CD4-positive, CD25-positive, alpha-beta regulatory T cell (primary cell): ENCODE measurements at regions not wholly inside any gene's neighbourhood (a gene's known extent, or its start where the extent isn't known, plus 50 kb on each side); places are given as distances from the start of the nearest gene placed in this dataset.

Experiments
- ATAC-seq, 2 donors: fragments of 150-1000 bp; cut with Tn5 transposase; one replicate each; pipeline ENCODE4 v1.10.0; 2021; ENCODE audit warnings: low read depth in 2 of 2, moderate number of reproducible peaks in 2 of 2, moderate library complexity in 1 of 2
- DNase-seq, 3 donors: peaks; one replicate each; pipeline versions ENCODE4 v3.0.0 to v3.0.0-alpha.2; 2012 to 2022; ENCODE audit warnings: mixed read lengths in 1 of 3
- H3K27ac ChIP-seq: one replicate; pipeline ENCODE4 v1.7.0; 2013; ENCODE audit warnings: mild to moderate bottlenecking, low read length; ENCODE audit not compliant: insufficient read depth, poor library complexity, severe bottlenecking
- H3K27me3 ChIP-seq: one replicate; pipeline ENCODE4 v1.7.0; 2013; ENCODE audit warnings: low read length; ENCODE audit not compliant: control insufficient read depth, insufficient read depth
- H3K36me3 ChIP-seq: one replicate; pipeline ENCODE4 v1.7.0; 2013; ENCODE audit warnings: mild to moderate bottlenecking, low read length, moderate library complexity; ENCODE audit not compliant: control insufficient read depth, insufficient read depth
- H3K4me1 ChIP-seq: 2 replicates; pipeline ENCODE4 v1.7.0; 2013; ENCODE audit warnings: mild to moderate bottlenecking, low read length; ENCODE audit not compliant: insufficient read depth, control insufficient read depth, poor library complexity, severe bottlenecking
- H3K4me3 ChIP-seq: one replicate; pipeline ENCODE4 v1.7.0; 2013; ENCODE audit warnings: low read depth, mild to moderate bottlenecking, low read length, moderate library complexity
- H3K9me3 ChIP-seq, 2 experiments: 1 replicate in 1 of 2; 2 replicates in 1 of 2; pipeline ENCODE4 v1.7.0; 2013; ENCODE audit warnings: low read length in 2 of 2, mild to moderate bottlenecking in 1 of 2, moderate library complexity in 1 of 2; ENCODE audit not compliant: control insufficient read depth in 2 of 2
- H3K27ac Mint-ChIP-seq, 3 donors: one replicate each; pipeline ENCODE4 v1.8.0; 2020 to 2022; ENCODE audit warnings: mild to moderate bottlenecking in 3 of 3, mixed read lengths in 3 of 3, moderate library complexity in 2 of 3
- H3K27me3 Mint-ChIP-seq: one replicate; pipeline ENCODE4 v1.8.0; 2022; ENCODE audit warnings: mild to moderate bottlenecking, mixed read lengths
- H3K36me3 Mint-ChIP-seq: one replicate; pipeline ENCODE4 v1.8.0; 2020; ENCODE audit warnings: mixed read lengths
- H3K4me1 Mint-ChIP-seq, 4 donors: one replicate each; pipeline ENCODE4 v1.8.0; 2020 to 2022; ENCODE audit warnings: mixed read lengths in 4 of 4, mild to moderate bottlenecking in 1 of 4
- H3K4me3 Mint-ChIP-seq, 4 donors: one replicate each; pipeline ENCODE4 v1.8.0; 2020 to 2022; ENCODE audit warnings: mild to moderate bottlenecking in 4 of 4, mixed read lengths in 4 of 4, moderate library complexity in 3 of 4
- H3K9me3 Mint-ChIP-seq, 7 donors: one replicate each; pipeline ENCODE4 v1.8.0; 2020 to 2022; ENCODE audit warnings: mixed read lengths in 7 of 7, mild to moderate bottlenecking in 3 of 7, moderate library complexity in 2 of 7

DNA sequence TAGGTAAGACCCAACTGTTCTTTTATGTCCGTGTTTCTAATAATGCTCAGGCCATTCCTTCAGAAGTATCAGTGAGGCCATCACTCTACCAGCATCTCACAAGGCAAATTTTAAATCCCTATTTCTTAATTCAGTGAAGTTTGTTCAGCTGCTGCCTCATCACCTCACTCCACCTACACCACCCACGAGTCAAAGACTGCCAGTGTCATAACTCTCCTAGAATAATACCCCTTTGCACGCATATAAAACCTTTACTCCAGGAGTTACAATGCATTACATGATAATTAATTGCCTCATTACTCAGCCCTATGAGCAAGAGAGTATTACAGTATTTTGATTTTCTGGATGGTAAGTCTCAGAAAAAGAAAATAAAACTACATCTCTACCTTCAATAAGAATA is 793.6 kb downstream of the TFAP2A start:
- no peak overlapping the region for H3K4me3 Mint-ChIP-seq
- DNase-seq (no peak), ATAC-seq (no peak)
- H3K36me3 Mint-ChIP-seq: no peaks in the 10 kb centered on the region
- H3K27ac Mint-ChIP-seq: no peak overlapping the region
- Histone ChIP-seq H3K4me1 (no peaks in the 10 kb centered on the region), H3K27ac (no peak overlapping the region), H3K4me3 (no peak overlapping the region), H3K36me3 (no peaks in the 10 kb centered on the region), H3K27me3 (no peaks in the 10 kb centered on the region), H3K9me3 (peaks cover 0 to 10% of the 10 kb centered on the region in 2 experiments)
- no peaks in the 10 kb centered on the region for H3K27me3 Mint-ChIP-seq
- H3K4me1 Mint-ChIP-seq: peaks cover 0 to 11% (median 3%) of the 10 kb centered on the region in 4 donors
- H3K9me3 Mint-ChIP-seq: peaks cover 0 to 13% (median 6%) of the 10 kb centered on the region in 7 donors

DNA sequence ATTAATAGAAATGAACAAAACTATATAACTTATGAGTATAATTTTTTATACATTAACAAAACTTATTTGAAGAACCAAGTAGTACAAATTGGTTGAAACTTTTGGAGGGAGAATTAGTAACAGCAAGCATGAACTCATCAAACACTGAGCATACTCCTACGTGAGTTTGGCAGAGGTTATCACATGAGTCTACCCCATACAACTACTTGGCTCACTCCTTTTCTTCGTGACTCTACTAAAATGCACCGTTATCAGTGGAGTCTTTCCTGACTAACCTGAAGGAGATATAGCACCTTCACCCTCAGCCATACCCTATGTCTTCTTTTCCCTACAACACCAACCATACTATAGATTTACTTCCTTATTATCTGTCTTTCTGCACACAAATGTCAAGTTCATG is 794.2 kb downstream of the TFAP2A start:
- H3K27ac ChIP-seq: no peak overlapping the region
- H3K9me3 ChIP-seq: peaks cover 0 to 9% of the 10 kb centered on the region in 2 experiments
- H3K27me3 ChIP-seq: no peaks in the 10 kb centered on the region
- Mint-ChIP-seq H3K9me3 (peaks cover 1 to 16% (median 6%) of the 10 kb centered on the region in 7 donors), H3K4me3 (no peak overlapping the region), H3K27me3 (no peaks in the 10 kb centered on the region), H3K36me3 (no peaks in the 10 kb centered on the region), H3K4me1 (peaks cover 0 to 11% (median 3%) of the 10 kb centered on the region in 4 donors), H3K27ac (no peak overlapping the region)
- no peaks in the 10 kb centered on the region for H3K36me3 ChIP-seq
- ATAC-seq (no peak), DNase-seq (no peak)
- no peak overlapping the region for H3K4me3 ChIP-seq
- no peaks in the 10 kb centered on the region for H3K4me1 ChIP-seq

DNA sequence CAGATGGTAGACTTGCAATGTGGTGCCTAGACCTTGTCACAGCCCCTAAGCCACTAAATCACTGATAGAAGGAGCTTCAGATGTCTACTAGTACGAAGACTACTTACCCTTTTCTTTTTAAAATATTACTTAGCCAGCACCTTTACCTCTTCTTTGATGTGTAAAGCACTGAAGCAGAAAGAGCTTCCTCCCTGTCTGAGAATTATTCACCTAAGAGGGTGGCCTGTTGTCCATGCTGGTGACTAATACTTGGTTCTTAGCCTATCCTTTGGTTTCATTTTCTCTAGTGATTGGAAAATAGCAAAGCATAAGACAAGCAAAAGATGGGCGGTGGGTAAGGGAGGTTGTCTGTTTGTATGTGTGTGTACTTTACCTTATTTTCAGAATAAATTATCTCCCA is 794.6 kb downstream of the TFAP2A start:
- Mint-ChIP-seq H3K4me1 (peaks cover 0 to 11% (median 3%) of the 10 kb centered on the region in 4 donors), H3K9me3 (peaks cover 1 to 17% (median 6%) of the 10 kb centered on the region in 7 donors), H3K36me3 (no peaks in the 10 kb centered on the region), H3K27ac (no peak overlapping the region), H3K4me3 (no peak overlapping the region), H3K27me3 (no peaks in the 10 kb centered on the region)
- Histone ChIP-seq H3K27me3 (no peaks in the 10 kb centered on the region), H3K36me3 (no peaks in the 10 kb centered on the region), H3K27ac (no peak overlapping the region), H3K4me1 (no peaks in the 10 kb centered on the region), H3K4me3 (no peak overlapping the region), H3K9me3 (peaks cover 0 to 7% of the 10 kb centered on the region in 2 experiments)
- ATAC-seq (no peak), DNase-seq (no peak)

DNA sequence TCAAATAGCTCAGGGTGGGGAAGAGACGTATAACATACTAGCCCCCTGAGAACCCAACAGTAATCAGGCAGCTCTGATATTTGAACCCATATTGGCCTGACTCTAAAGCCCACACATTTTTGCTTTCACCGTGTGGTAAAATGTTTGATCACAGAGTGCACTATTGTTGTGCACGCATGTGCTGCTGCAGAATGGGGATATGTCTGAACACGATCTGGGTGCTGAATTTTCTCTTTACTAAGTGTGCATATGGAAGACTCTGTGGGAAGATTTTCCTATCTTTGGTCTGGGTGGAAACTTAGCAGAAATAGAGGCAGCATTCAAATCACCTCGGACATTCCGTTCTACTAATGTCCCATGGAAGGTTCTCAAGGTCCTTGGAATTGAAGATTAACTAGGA is 800.1 kb downstream of the TFAP2A start:
- Mint-ChIP-seq H3K9me3 (peaks cover 0 to 5% (median 1%) of the 10 kb centered on the region in 7 donors), H3K27me3 (no peaks in the 10 kb centered on the region)

DNA sequence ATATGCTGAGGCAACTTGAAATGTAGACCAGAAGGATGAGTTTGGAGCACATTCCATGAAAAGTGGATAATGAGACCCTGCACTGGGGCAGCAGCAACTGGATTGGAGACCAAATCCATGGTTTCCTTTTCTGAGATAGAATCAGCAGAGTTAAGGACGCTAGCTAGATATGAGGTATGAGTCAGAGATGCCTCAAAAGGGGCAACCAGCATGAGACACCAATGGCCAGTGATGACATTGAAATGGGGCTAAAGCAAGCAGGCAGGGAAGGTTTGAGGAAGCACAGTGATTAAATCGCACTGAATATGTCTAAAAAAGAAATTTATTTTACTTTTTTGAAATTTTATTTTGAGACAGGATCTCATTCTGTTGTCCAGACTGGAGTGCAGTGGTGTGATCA is 802.4 kb downstream of the TFAP2A start:
- DNase-seq (no peak), ATAC-seq (no peak)
- no peaks in the 10 kb centered on the region for H3K27me3 Mint-ChIP-seq
- Histone ChIP-seq H3K36me3 (no peaks in the 10 kb centered on the region), H3K27ac (no peak overlapping the region), H3K9me3 (no peaks in the 10 kb centered on the region), H3K4me1 (no peaks in the 10 kb centered on the region), H3K27me3 (no peaks in the 10 kb centered on the region), H3K4me3 (no peak overlapping the region)
- no peaks in the 10 kb centered on the region for H3K4me1 Mint-ChIP-seq
- H3K27ac Mint-ChIP-seq: no peak overlapping the region
- H3K4me3 Mint-ChIP-seq: no peak overlapping the region
- H3K9me3 Mint-ChIP-seq: peaks cover 0 to 5% (median 1%) of the 10 kb centered on the region in 7 donors
- no peaks in the 10 kb centered on the region for H3K36me3 Mint-ChIP-seq

More for the DNA sequence above, 800.1 kb downstream of the TFAP2A start:
- no peaks in the 10 kb centered on the region for H3K9me3 ChIP-seq
- H3K4me1 Mint-ChIP-seq: no peaks in the 10 kb centered on the region
- no peak for DNase-seq
- no peaks in the 10 kb centered on the region for H3K4me1 ChIP-seq
- no peaks in the 10 kb centered on the region for H3K27me3 ChIP-seq
- H3K36me3 ChIP-seq: no peaks in the 10 kb centered on the region
- H3K36me3 Mint-ChIP-seq: no peaks in the 10 kb centered on the region
- H3K27ac Mint-ChIP-seq: no peak overlapping the region
- no peak for ATAC-seq
- H3K4me3 ChIP-seq: no peak overlapping the region
- no peak overlapping the region for H3K4me3 Mint-ChIP-seq
- H3K27ac ChIP-seq: no peak overlapping the region

DNA sequence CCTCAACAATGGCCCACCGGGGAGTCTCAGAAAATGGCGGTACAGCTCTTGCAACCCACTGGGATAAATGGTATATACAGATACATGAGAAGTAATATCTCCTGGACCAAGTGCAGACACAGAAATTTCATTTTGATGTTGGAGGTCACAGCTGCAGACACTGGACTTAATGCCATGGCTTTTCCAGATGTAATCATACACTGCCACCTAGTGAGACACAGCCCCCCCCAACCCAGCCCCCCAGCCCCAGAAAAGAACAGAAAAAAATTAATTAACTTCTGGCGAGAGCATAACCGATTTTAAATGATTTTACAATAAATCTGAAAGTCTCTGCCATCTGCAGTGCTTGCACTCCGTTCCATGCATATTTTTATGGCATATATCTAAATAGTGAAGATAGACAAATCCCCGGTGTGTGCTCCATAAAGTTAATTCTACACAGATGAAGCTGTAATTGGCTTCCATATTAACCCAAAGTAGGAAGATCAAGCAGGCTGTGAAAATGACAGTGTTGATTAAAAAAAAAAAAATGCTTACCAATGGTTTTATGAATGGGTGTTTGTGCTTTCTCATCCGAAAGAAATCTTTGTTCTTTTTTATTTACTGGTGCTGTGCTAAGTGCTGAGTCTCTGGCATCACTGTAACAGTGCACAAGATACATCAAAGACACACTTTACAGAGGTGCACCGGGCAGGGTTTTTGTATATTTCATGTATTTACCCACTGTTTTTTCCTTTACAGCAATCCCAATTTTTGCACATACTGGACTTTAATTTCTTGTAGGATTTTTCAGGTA is 804.1 kb downstream of the TFAP2A start:
- Histone ChIP-seq H3K36me3 (no peaks in the 10 kb centered on the region), H3K4me1 (no peaks in the 10 kb centered on the region), H3K27me3 (no peaks in the 10 kb centered on the region), H3K4me3 (no peak overlapping the region), H3K27ac (no peak overlapping the region), H3K9me3 (no peaks in the 10 kb centered on the region)
- DNase-seq (no peak), ATAC-seq (no peak)
- Mint-ChIP-seq H3K27ac (no peak overlapping the region), H3K36me3 (no peaks in the 10 kb centered on the region), H3K4me3 (no peak overlapping the region), H3K4me1 (no peaks in the 10 kb centered on the region), H3K27me3 (no peaks in the 10 kb centered on the region), H3K9me3 (peaks cover 0 to 5% (median 2%) of the 10 kb centered on the region in 7 donors)

DNA sequence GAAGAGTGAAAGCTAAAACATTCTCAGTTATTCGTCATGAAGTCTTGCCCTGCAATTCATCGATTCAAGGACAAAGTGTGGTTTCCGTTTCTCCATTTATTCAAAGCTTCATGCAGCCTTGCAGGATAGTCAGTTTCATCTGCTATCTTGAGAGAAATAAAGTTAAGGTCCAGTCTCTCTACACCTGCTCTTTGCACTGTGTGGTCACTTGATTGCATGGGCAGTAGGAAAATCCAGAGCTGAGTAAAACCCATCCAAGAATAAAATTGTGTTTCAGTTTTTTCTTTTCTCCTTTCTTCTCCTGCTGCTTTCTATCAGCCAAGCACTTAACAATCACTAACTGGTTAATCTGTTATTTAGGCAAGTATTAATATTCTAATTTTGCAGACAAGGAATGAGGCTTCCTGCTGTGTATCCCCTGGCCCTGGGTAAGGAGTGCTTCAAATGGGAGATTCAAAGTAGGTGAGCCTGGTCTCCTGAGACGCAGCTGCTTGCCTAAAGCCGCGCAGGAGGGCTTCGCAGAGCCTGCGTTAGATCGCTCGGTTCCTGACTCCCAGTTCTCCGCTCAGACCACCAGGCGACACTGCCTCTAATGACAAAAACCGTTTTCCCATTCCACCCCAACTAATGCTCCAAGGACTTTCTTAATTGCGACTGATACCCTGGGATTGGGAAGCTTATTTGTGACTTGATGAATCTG is 808.3 kb downstream of the TFAP2A start:
- no peaks in the 10 kb centered on the region for H3K36me3 Mint-ChIP-seq
- H3K9me3 Mint-ChIP-seq: peaks cover 0 to 5% (median 0%) of the 10 kb centered on the region in 7 donors
- Histone ChIP-seq H3K36me3 (no peaks in the 10 kb centered on the region), H3K4me1 (no peaks in the 10 kb centered on the region), H3K9me3 (no peaks in the 10 kb centered on the region), H3K27ac (no peak overlapping the region), H3K27me3 (no peaks in the 10 kb centered on the region), H3K4me3 (no peak overlapping the region)
- H3K4me3 Mint-ChIP-seq: no peak overlapping the region
- no peak overlapping the region for H3K27ac Mint-ChIP-seq
- no peaks in the 10 kb centered on the region for H3K27me3 Mint-ChIP-seq
- H3K4me1 Mint-ChIP-seq: no peaks in the 10 kb centered on the region
- no peak for ATAC-seq
- no peak for DNase-seq
